H9 (cell line): ENCODE measurements at regions not wholly inside any gene's neighbourhood (a gene's known extent, or its start where the extent isn't known, plus 50 kb on each side); places are given as distances from the start of the nearest gene placed in this dataset.

Source experiments
- DNase-seq: peaks from one replicate; pipeline ENCODE4 v3.0.0-alpha.2; 2017
- H2AFZ ChIP-seq: one replicate; pipeline ENCODE4 v1.6.1; 2013; ENCODE audit warnings: mild to moderate bottlenecking, low read length, control low read depth, moderate library complexity
- H2AK5ac ChIP-seq: 2 replicates; pipeline ENCODE4 v1.6.1; 2013; ENCODE audit warnings: low read length, control low read depth, mixed read lengths; ENCODE audit not compliant: insufficient read length
- H2BK120ac ChIP-seq: one replicate; pipeline ENCODE4 v1.6.1; 2013; ENCODE audit warnings: low read depth, mild to moderate bottlenecking, low read length, control low read depth, inconsistent platforms; ENCODE audit not compliant: poor library complexity, severe bottlenecking
- H2BK12ac ChIP-seq: 2 replicates; pipeline ENCODE4 v1.6.1; 2013; ENCODE audit warnings: low read length, control low read depth, mixed read lengths, low read depth; ENCODE audit not compliant: insufficient read length
- H2BK15ac ChIP-seq: 2 replicates; pipeline ENCODE4 v1.6.1; 2013; ENCODE audit warnings: low read depth, low read length, control low read depth
- H2BK20ac ChIP-seq: one replicate; pipeline ENCODE4 v1.6.1; 2013; ENCODE audit warnings: low read depth, mild to moderate bottlenecking, low read length, control low read depth, inconsistent platforms; ENCODE audit not compliant: poor library complexity, severe bottlenecking
- H2BK5ac ChIP-seq: 2 replicates; pipeline ENCODE4 v1.6.1; 2013; ENCODE audit warnings: low read length, control low read depth, mixed read lengths; ENCODE audit not compliant: insufficient read length
- H3K14ac ChIP-seq: 2 replicates; pipeline ENCODE4 v1.6.1; 2013; ENCODE audit warnings: low read length, control low read depth; ENCODE audit not compliant: insufficient read depth
- H3K18ac ChIP-seq: 2 replicates; pipeline ENCODE4 v1.6.1; 2013; ENCODE audit warnings: low read depth, mild to moderate bottlenecking, mixed read lengths, low read length, control low read depth; ENCODE audit not compliant: insufficient read length
- H3K23ac ChIP-seq: 2 replicates; pipeline ENCODE4 v1.6.1; 2013; ENCODE audit warnings: low read length, control low read depth, mixed read lengths, low read depth; ENCODE audit not compliant: insufficient read length
- H3K23me2 ChIP-seq: 2 replicates; pipeline ENCODE4 v1.6.1; 2013; ENCODE audit warnings: low read depth, mild to moderate bottlenecking, mixed read lengths, low read length, control low read depth; ENCODE audit not compliant: insufficient read length, poor library complexity, severe bottlenecking
- H3K27ac ChIP-seq: 2 replicates; pipeline ENCODE4 v1.5.1; 2013; ENCODE audit warnings: low read length, control low read depth, mixed read lengths, low read depth; ENCODE audit not compliant: insufficient read length
- H3K27me3 ChIP-seq: 2 replicates; pipeline ENCODE4 v1.6.1; 2013; ENCODE audit warnings: low read length, control low read depth, inconsistent platforms; ENCODE audit not compliant: insufficient read depth
- H3K4ac ChIP-seq: 2 replicates; pipeline ENCODE4 v1.6.1; 2013; ENCODE audit warnings: low read depth, mild to moderate bottlenecking, control low read depth, inconsistent platforms, low read length, moderate library complexity
- H3K4me1 ChIP-seq: 2 replicates; pipeline ENCODE4 v1.6.1; 2013; ENCODE audit warnings: low read length, control low read depth, inconsistent platforms; ENCODE audit not compliant: insufficient read depth
- H3K4me2 ChIP-seq: 2 replicates; pipeline ENCODE4 v1.6.1; 2013; ENCODE audit warnings: low read length, control low read depth, mixed read lengths; ENCODE audit not compliant: insufficient read length, insufficient read depth
- H3K56ac ChIP-seq: 2 replicates; pipeline ENCODE4 v1.6.1; 2013; ENCODE audit warnings: low read depth, mild to moderate bottlenecking, mixed read lengths, low read length, control low read depth; ENCODE audit not compliant: insufficient read length
- H3K79me1 ChIP-seq: 2 replicates; pipeline ENCODE4 v1.6.1; 2013; ENCODE audit warnings: low read depth, mild to moderate bottlenecking, moderate library complexity, low read length, control low read depth, inconsistent platforms; ENCODE audit not compliant: insufficient read depth, poor library complexity, severe bottlenecking
- H3K79me2 ChIP-seq: 2 replicates; pipeline ENCODE4 v1.6.1; 2013; ENCODE audit warnings: low read length, control low read depth, inconsistent platforms; ENCODE audit not compliant: insufficient read depth
- H3K9ac ChIP-seq: 2 replicates; pipeline ENCODE4 v1.6.1; 2013; ENCODE audit warnings: low read length, control low read depth, mixed read lengths; ENCODE audit not compliant: insufficient read length; ENCODE audit errors: extremely low read depth
- H3K9me3 ChIP-seq: one replicate; pipeline ENCODE4 v1.6.1; 2013; ENCODE audit warnings: low read depth, low read length, inconsistent platforms; ENCODE audit not compliant: control insufficient read depth
- H3T11ph ChIP-seq: one replicate; pipeline ENCODE4 v1.6.1; 2013; ENCODE audit warnings: mild to moderate bottlenecking, low read length, control low read depth, inconsistent platforms
- H4K20me1 ChIP-seq: one replicate; pipeline ENCODE4 v1.6.1; 2013; ENCODE audit not compliant: control insufficient read depth, insufficient read length, insufficient read depth
- H4K5ac ChIP-seq: 2 replicates; pipeline ENCODE4 v1.6.1; 2013; ENCODE audit warnings: low read depth, mild to moderate bottlenecking, mixed read lengths, low read length, control low read depth; ENCODE audit not compliant: insufficient read length
- H4K8ac ChIP-seq: replicated peaks from 2 replicates; pipeline ENCODE4 v1.6.1; 2013; ENCODE audit warnings: low read length, control low read depth, mixed read lengths, low read depth; ENCODE audit not compliant: insufficient read length
- H4K91ac ChIP-seq: 2 replicates; pipeline ENCODE4 v1.6.1; 2013; ENCODE audit warnings: low read depth, mild to moderate bottlenecking, moderate library complexity, mixed read lengths, low read length, control low read depth; ENCODE audit not compliant: insufficient read length
- H3K27ac Mint-ChIP-seq, 3 experiments: 2 replicates in 2 of 3; 3 replicates in 1 of 3; pipeline ENCODE4 v1.8.0; 2020 to 2021; ENCODE audit warnings: mixed read lengths in 3 of 3, mild to moderate bottlenecking in 1 of 3, moderate library complexity in 1 of 3
- H3K27me3 Mint-ChIP-seq: 2 replicates; pipeline ENCODE4 v1.8.0; 2021; ENCODE audit warnings: low read depth, mild to moderate bottlenecking, moderate library complexity, mixed read lengths
- H3K36me3 Mint-ChIP-seq, 3 experiments: 2 replicates in 2 of 3; 3 replicates in 1 of 3; pipeline ENCODE4 v1.8.0; 2020 to 2021; ENCODE audit warnings: low read depth in 3 of 3, mixed read lengths in 3 of 3; ENCODE audit not compliant: insufficient read depth in 1 of 3
- H3K4me1 Mint-ChIP-seq, 2 experiments: 2 replicates each; pipeline ENCODE4 v1.8.0; 2020; ENCODE audit warnings: mixed read lengths in 2 of 2
- H3K4me3 Mint-ChIP-seq, 2 experiments: 2 replicates in 1 of 2; 3 replicates in 1 of 2; pipeline ENCODE4 v1.8.0; 2020 to 2021; ENCODE audit warnings: mild to moderate bottlenecking in 2 of 2, mixed read lengths in 2 of 2, moderate library complexity in 1 of 2
- H3K9me3 Mint-ChIP-seq, 2 experiments: 2 replicates in 1 of 2; 3 replicates in 1 of 2; pipeline ENCODE4 v1.8.0; 2020; ENCODE audit warnings: mild to moderate bottlenecking in 2 of 2, mixed read lengths in 2 of 2, moderate library complexity in 1 of 2
- CTCF ChIP-seq: fragments of 200-600 bp; sonication (generic); conservative IDR thresholded peaks from 3 replicates; pipeline ENCODE4 v1.8.0; 2021; ENCODE audit warnings: antibody characterized with exemption, mild to moderate bottlenecking
- WGBS: extraction: QIAGEN DNeasy Blood & Tissue Kit; methylation state at CpG from one replicate; pipeline ENCODE4 v1.1.7; 2013; ENCODE audit warnings: missing lambda C conversion rate, low lambda C conversion rate, mixed read lengths; ENCODE audit not compliant: insufficient read length; ENCODE audit errors: extremely low coverage; 5-methylcytosine and 5-hydroxymethylcytosine counted together

- no peaks in the 10 kb centered on the region; the same call in 1 of the 2 replicates for H3K27me3 ChIP-seq
- H3K23me2 ChIP-seq, result no peaks in the 10 kb centered on the region
- no peak overlapping the region for H3K27ac Mint-ChIP-seq
- H3K14ac ChIP-seq, result no peak overlapping the region
- H3K56ac ChIP-seq, result no peak overlapping the region
- H3K9me3 ChIP-seq, result no peaks in the 10 kb centered on the region
- H3K4me1 ChIP-seq, result peaks cover 3% of the 10 kb centered on the region; the same call in 1 of the 2 replicates
- H3K36me3 Mint-ChIP-seq, result peaks cover 4 to 17% (median 5%) of the 10 kb centered on the region in 3 experiments; a peak in 4 of 7 replicates
- H3K27ac ChIP-seq, result no peak overlapping the region
- no peak for DNase-seq
- H4K5ac ChIP-seq, result no peak overlapping the region
- H3K4me1 Mint-ChIP-seq, result peaks cover 61 to 67% of the 10 kb centered on the region in 2 experiments
- no peak for TF ChIP-seq CTCF
- no peak overlapping the region for H2BK120ac ChIP-seq
- H2BK20ac ChIP-seq, result no peak overlapping the region
- no peaks in the 10 kb centered on the region for H3K79me2 ChIP-seq
- H2BK5ac ChIP-seq, result no peak overlapping the region
- H2AK5ac ChIP-seq, result no peak overlapping the region
- H4K91ac ChIP-seq, result no peak overlapping the region
- H3K9me3 Mint-ChIP-seq, result peaks cover 6 to 21% of the 10 kb centered on the region in 2 experiments
- no peak overlapping the region for H3K4ac ChIP-seq
- no peak overlapping the region for H3K4me3 Mint-ChIP-seq
- H3K23ac ChIP-seq, result no peak overlapping the region
- peaks cover 26% of the 10 kb centered on the region for H3K27me3 Mint-ChIP-seq
- H4K20me1 ChIP-seq, result no peaks in the 10 kb centered on the region
- H3T11ph ChIP-seq, result no peak overlapping the region
- no peak overlapping the region for H4K8ac ChIP-seq
- H2BK15ac ChIP-seq, result no peak overlapping the region; the same call in 1 of the 2 replicates
- H3K9ac ChIP-seq, result no peak overlapping the region
- no peak overlapping the region for H2AFZ ChIP-seq
- H3K79me1 ChIP-seq, result no peaks in the 10 kb centered on the region
- no peak overlapping the region for H3K18ac ChIP-seq
- H2BK12ac ChIP-seq, result no peak overlapping the region
- WGBS, result no CpG with 5 or more reads among the region's 9 CpGs
- no peak overlapping the region for H3K4me2 ChIP-seq
Measured at GRCh38 chr2:236855176-236855865, 230.4 kb upstream of the COPS8 start.
